Esophagus muscularis mucosa (tissue), 3 donors: ENCODE measurements at regions not wholly inside any gene's neighbourhood (a gene's known extent, or its start where the extent isn't known, plus 50 kb on each side); places are given as distances from the start of the nearest gene placed in this dataset.

Experiments
- POLR2A ChIP-seq: fragments of 450-650 bp; IDR thresholded peaks from one replicate; pipeline ENCODE4 v1.6.1; 2017; ENCODE audit warnings: antibody characterized with exemption, moderate library complexity, mild to moderate bottlenecking, low read depth
- TF ChIP-seq, protein P1 (sequence below), 3 experiments: fragments of 200-600 bp in 2 of 3; fragments of 450-650 bp in 1 of 3; sonication (generic) in 2 of 3; IDR thresholded peaks; one replicate each; pipeline ENCODE4 v1.5.1; 2017 to 2019; ENCODE audit warnings: antibody characterized with exemption in 3 of 3, mild to moderate bottlenecking in 2 of 3, moderate library complexity in 1 of 3

DNA sequence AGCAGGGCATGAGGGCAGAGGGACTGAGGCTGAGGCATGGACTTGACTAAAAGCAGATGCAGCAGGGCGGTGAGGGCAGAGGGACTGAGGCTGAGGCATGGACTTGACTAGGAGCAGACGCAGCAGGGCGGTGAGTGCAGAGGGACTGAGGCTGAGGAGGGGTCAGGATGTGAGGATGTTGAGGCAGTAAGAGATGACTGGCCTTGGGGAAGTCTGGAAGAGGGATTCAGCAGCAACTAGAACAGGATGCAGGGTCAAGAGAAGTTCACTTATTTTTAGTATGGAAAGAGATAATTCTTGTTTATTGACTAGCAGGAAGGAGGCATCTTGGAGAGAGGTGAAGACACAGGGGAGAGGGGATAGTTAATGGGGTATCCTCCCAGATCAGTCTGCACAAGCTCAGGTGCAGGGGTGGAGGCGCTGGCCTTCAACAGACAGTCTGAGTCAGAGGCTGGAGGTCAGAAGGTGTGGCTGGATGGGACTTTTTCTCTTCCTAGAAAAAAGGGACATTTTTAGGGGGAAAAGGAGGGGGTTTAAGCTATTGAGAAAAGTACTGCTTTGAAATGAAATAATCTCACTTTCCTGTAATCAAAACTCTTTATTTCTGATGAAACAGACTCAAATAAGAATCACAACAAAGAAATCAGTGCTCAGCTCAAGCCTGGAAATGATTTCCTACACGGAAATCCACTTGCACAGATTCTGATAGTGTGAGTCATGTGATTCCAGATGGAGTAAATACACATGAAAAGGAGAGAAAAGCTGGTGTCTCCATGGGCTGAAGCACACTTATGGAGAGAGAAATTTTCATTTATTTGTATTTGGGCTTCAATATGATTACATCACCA lies 130.9 kb downstream of the PALM2AKAP2 start:
- TF ChIP-seq, protein P1, sequence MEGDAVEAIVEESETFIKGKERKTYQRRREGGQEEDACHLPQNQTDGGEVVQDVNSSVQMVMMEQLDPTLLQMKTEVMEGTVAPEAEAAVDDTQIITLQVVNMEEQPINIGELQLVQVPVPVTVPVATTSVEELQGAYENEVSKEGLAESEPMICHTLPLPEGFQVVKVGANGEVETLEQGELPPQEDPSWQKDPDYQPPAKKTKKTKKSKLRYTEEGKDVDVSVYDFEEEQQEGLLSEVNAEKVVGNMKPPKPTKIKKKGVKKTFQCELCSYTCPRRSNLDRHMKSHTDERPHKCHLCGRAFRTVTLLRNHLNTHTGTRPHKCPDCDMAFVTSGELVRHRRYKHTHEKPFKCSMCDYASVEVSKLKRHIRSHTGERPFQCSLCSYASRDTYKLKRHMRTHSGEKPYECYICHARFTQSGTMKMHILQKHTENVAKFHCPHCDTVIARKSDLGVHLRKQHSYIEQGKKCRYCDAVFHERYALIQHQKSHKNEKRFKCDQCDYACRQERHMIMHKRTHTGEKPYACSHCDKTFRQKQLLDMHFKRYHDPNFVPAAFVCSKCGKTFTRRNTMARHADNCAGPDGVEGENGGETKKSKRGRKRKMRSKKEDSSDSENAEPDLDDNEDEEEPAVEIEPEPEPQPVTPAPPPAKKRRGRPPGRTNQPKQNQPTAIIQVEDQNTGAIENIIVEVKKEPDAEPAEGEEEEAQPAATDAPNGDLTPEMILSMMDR (IDR thresholded peaks at IDR 0.05), result no peak
- no peak for TF ChIP-seq POLR2A
